ENCODE measurements at regions not wholly inside any gene's neighbourhood (a gene's known extent, or its start where the extent isn't known, plus 50 kb on each side); places are given as distances from the start of the nearest gene placed in this dataset.

DNA sequence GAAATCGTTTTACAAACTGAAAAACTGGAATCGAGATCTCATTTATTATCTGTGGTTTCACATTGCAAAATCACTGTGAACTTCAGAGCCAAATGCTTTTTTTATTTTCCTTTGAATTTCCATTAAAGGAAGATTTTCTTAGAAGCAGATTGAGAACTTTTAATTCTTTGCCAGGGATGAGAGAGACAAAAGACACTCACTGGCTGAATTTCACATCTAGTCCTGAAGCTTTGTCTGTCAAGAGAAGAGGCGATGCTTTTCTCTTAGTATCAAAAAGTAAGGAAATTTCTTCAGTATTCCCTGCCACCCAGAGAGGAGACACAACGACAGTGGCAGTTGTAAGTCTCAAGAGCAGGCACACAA lies 141.8 kb downstream of the TMEM200A start:
- TF ChIP-seq, protein P1, sequence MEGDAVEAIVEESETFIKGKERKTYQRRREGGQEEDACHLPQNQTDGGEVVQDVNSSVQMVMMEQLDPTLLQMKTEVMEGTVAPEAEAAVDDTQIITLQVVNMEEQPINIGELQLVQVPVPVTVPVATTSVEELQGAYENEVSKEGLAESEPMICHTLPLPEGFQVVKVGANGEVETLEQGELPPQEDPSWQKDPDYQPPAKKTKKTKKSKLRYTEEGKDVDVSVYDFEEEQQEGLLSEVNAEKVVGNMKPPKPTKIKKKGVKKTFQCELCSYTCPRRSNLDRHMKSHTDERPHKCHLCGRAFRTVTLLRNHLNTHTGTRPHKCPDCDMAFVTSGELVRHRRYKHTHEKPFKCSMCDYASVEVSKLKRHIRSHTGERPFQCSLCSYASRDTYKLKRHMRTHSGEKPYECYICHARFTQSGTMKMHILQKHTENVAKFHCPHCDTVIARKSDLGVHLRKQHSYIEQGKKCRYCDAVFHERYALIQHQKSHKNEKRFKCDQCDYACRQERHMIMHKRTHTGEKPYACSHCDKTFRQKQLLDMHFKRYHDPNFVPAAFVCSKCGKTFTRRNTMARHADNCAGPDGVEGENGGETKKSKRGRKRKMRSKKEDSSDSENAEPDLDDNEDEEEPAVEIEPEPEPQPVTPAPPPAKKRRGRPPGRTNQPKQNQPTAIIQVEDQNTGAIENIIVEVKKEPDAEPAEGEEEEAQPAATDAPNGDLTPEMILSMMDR (IDR thresholded peaks at IDR 0.05): no peak
- TF ChIP-seq EZH2 (IDR thresholded peaks at IDR 0.05; ENCODE audit: borderline replicate concordance, insufficient read depth, low read depth, low read length, poor library complexity, severe bottlenecking): no peak
